GM18870 (cell line): ENCODE measurements at regions not wholly inside any gene's neighbourhood (a gene's known extent, or its start where the extent isn't known, plus 50 kb on each side); places are given as distances from the start of the nearest gene placed in this dataset.

Source experiments
- ATAC-seq: cut with Tn5 transposase; IDR thresholded peaks from one replicate; pipeline ENCODE4 v1.9.1; 2021; ENCODE audit warnings: moderate library complexity; ENCODE audit not compliant: unreplicated experiment

- no peak for ATAC-seq
Measured at GRCh38 chr1:87603626-87604025, 274.9 kb downstream of the LMO4 start.

DNA sequence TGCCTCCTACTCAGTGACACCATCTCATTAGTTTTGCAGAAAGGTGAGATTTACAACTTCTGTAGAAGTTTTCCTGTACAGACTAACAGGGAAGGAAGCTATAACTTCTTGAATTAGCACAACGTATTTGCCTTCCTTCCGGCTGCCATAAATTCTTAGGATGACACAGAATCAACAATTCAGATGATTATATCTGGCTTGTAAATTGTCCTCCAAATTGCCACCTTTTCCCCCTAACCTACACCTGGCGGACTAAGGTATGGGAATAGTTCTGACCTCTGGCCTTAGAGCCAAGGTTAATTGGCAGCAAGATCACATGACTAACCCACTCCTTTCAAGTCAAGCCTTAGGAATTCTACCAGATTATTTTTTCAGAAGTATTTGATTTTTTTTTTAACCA is 284.3 kb downstream of the LMO4 start:
- ATAC-seq: no peak

- no peak for ATAC-seq
Measured at GRCh38 chr1:87615491-87615890, 286.8 kb downstream of the LMO4 start.

- no peak for ATAC-seq
Measured at GRCh38 chr1:87615901-87616300, 287.2 kb downstream of the LMO4 start.

DNA sequence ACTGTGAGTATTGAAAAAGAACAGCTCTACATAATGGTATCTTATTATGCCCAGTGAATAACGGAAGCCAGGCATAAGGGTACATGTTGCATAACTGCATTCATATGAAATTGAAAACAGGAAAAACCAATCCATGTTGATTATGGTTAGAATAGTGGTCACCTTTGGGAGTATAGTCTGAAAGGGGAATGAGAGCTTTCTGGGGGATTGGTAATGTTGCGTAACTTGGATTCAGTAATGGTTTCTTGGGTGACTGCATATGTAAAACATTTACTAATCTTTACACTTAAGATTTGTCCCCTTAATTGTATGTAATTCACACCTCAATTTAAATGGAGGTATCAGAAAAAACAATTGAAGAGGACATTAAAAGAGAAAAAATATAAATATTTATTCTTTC is 292.1 kb downstream of the LMO4 start:
- no peak for ATAC-seq

- ATAC-seq: no peak
Measured at GRCh38 chr1:87629673-87630072, 301.0 kb downstream of the LMO4 start.

DNA sequence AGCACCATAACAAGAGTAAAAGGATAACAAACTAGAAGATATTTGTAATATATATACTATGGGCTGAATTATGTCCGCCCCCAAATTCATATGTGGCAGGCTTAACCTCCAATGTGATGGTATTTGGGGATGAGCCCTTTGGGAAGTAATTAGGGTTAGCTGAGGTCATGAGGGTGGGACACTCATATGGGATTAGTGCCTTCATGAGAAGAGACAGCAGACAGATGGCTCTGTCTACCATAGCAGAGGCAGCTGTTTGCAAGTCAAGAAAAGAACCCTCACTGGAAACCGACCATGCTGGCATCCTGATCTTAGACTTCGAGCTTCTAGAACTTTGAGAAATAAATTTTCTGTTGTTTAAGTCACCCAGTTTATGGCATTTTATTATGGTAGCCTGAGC is 303.6 kb downstream of the LMO4 start:
- no peak for ATAC-seq

DNA sequence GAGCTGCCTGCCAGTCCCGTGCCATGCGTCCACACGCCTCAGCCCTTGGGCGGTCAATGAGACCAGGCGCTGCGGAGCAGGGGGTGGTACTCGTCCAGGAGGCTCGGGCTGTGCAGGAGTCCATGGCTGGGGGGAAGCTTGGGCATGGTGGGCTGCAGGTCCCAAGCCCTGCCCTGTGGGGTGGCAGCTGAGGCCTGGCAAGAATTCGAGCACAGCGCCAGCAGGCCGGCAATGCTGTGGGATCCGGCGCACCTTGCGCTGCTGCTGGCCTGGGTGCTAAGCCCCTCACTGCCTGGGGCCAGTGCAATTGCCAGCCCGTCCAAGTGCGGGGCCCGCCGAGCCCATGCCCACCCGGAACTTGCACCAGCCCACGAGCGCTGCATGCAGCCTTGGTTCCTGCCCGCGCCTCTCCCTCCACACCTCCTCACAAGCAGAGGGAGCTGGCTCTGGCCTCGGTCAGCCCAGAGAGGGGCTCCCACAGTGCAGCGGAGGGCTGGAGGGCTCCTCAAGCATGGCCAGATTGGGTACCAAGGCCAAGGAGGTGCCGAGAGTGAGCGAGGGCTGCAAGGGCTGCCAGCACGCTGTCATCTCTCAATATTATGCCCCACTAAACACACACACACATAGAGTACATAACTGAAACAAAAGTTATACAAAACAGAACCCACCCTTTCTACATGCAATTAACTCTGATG is 307.7 kb downstream of the LMO4 start:
- no peak for ATAC-seq

DNA sequence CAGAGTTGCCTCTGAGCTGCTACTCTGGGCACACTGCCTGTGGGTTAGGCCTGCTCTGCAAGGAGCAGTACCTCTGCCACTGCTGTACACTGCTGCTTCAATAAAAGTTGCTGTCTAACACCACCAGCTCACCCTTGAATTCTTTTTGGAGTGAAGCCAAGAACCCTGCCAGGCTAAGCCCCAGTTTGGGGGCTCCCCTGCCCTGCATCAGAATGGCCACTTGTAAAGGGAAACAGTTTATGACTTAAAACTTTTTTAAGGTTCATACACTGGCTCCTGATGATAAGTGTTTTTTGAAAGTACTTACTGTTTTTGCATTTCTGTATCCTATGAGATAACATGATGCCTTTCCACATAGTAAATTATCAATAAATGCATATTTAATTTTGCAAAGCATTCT is 310.0 kb downstream of the LMO4 start:
- ATAC-seq: no peak

GRCh38 chr1:87641996-87642395 is 313.3 kb downstream of the LMO4 start:
- ATAC-seq: no peak

GRCh38 chr1:87642581-87643221 is 314.0 kb downstream of the LMO4 start:
- ATAC-seq: no peak

- ATAC-seq: no peak
Measured at GRCh38 chr1:87644033-87644578, 315.4 kb downstream of the LMO4 start.

- no peak for ATAC-seq
Measured at GRCh38 chr1:87644579-87645190, 316.0 kb downstream of the LMO4 start.

GRCh38 chr1:87647430-87648177 is 318.9 kb downstream of the LMO4 start:
- no peak for ATAC-seq

GRCh38 chr1:87648323-87649119 is 319.8 kb downstream of the LMO4 start:
- no peak for ATAC-seq

DNA sequence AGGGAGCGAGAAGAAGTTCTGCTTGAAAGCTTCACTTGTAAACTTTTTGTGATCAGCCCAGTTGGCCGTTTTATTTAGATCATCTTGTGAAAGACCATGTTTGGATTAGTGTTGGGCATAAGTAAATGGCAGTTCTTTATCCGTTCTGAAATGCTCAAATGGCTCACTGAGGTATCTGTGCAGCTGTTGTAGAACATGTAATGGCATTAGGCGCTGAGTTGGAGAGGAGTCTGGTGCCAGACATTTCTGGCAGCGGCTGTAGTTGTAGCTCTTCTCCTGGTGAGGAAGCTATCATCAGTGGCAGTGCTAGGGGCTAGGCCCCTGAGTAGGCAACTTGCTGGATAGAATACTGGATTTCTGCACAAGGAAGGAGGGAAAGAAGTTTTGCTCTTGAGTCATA is 321.6 kb downstream of the LMO4 start:
- no peak for ATAC-seq

- no peak for ATAC-seq
Measured at GRCh38 chr1:87652176-87652575, 323.5 kb downstream of the LMO4 start.

DNA sequence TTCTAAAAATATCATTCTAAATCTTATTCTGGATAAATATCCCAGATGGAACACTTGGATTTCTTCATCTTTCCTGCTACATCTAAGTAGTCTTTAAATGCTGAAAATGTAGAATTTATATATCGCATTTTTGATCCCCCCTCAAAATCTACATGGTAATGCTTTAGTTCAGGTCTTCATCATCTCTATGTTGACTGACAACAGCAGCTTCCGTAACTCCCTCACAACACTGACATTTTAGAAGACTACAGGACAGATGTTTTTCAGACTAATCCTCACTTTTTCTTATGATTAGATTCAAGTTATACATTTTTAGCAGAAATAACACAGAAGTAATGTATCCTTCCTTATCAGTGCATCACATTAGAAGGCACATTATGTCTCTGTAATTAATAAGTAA is 336.5 kb downstream of the LMO4 start:
- ATAC-seq: no peak

DNA sequence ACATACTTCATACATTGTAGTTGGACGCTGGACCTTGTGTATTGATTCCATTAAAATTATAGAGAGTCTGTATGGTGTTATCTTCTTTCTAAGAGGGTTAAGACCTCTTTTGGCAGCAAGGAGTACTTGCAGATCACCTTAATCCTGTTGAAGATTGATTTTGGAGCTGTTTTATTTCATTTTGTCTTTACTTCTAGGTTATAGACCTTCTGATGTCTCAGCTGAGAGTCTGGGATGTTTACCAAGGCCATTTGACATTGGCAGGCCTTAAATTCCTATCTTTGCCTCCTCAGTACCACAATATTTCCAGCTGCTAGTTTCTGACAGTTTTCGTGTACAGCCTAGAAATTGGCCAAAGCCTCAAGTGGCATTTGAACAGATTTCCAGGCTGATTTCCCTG is 338.0 kb downstream of the LMO4 start:
- ATAC-seq: no peak

- ATAC-seq: no peak
Measured at GRCh38 chr1:87669674-87670073, 341.0 kb downstream of the LMO4 start.

- no peak for ATAC-seq
Measured at GRCh38 chr1:87673309-87673708, 344.6 kb downstream of the LMO4 start.
